Karpas-422 (cell line): ENCODE measurements at regions not wholly inside any gene's neighbourhood (a gene's known extent, or its start where the extent isn't known, plus 50 kb on each side); places are given as distances from the start of the nearest gene placed in this dataset.

Experiments
- DNase-seq: peaks from one replicate; pipeline ENCODE4 v3.0.0-alpha.2; 2015
- H2AFZ ChIP-seq: fragments of 200-600 bp; sonication (generic); 2 replicates; pipeline ENCODE4 v1.6.1; 2014; ENCODE audit warnings: antibody characterized with exemption, low read length, mixed read lengths
- H3K27ac ChIP-seq: fragments of 200-600 bp; sonication (generic); 2 replicates; pipeline ENCODE4 v1.5.1; 2014; ENCODE audit warnings: mild to moderate bottlenecking, low read length, moderate library complexity
- H3K27me3 ChIP-seq: fragments of 200-600 bp; sonication (generic); 2 replicates; pipeline ENCODE4 v1.6.1; 2014; ENCODE audit warnings: low read length, mixed read lengths
- H3K36me3 ChIP-seq: fragments of 200-600 bp; sonication (generic); 2 replicates; pipeline ENCODE4 v1.6.1; 2014; ENCODE audit warnings: low read length, mixed read lengths; ENCODE audit not compliant: insufficient read depth
- H3K4me1 ChIP-seq: fragments of 200-600 bp; sonication (generic); 2 replicates; pipeline ENCODE4 v1.6.1; 2014; ENCODE audit warnings: mild to moderate bottlenecking, low read length, mixed read lengths
- H3K4me2 ChIP-seq: fragments of 200-600 bp; sonication (generic); 2 replicates; pipeline ENCODE4 v1.6.1; 2014; ENCODE audit warnings: low read length, low read depth, mild to moderate bottlenecking; ENCODE audit not compliant: poor library complexity, severe bottlenecking
- H3K4me3 ChIP-seq: fragments of 200-600 bp; sonication (generic); 2 replicates; pipeline ENCODE4 v1.5.1; 2014; ENCODE audit warnings: mild to moderate bottlenecking, antibody characterized with exemption, low read length, mixed read lengths
- H3K79me2 ChIP-seq: fragments of 200-600 bp; sonication (generic); 2 replicates; pipeline ENCODE4 v1.6.1; 2014; ENCODE audit warnings: mild to moderate bottlenecking, low read length, mixed read lengths
- H3K9ac ChIP-seq: fragments of 200-600 bp; sonication (generic); 2 replicates; pipeline ENCODE4 v1.6.0; 2014; ENCODE audit warnings: low read length
- H3K9me2 ChIP-seq: fragments of 200-600 bp; sonication (generic), shearing (Covaris generic); replicated peaks from 2 replicates; pipeline ENCODE4 v1.6.0; 2014; ENCODE audit warnings: mild to moderate bottlenecking, low read length, moderate library complexity; ENCODE audit not compliant: insufficient read depth
- H3K9me3 ChIP-seq: fragments of 300-700, 200-600 bp; sonication (generic); 2 replicates; pipeline ENCODE4 v1.6.1; 2014; ENCODE audit warnings: low read length, mixed read lengths
- H4K20me1 ChIP-seq: fragments of 200-600 bp; sonication (generic); 2 replicates; pipeline ENCODE4 v1.6.1; 2014; ENCODE audit warnings: mild to moderate bottlenecking, antibody characterized with exemption, low read length, low read depth; ENCODE audit not compliant: insufficient read depth

DNA sequence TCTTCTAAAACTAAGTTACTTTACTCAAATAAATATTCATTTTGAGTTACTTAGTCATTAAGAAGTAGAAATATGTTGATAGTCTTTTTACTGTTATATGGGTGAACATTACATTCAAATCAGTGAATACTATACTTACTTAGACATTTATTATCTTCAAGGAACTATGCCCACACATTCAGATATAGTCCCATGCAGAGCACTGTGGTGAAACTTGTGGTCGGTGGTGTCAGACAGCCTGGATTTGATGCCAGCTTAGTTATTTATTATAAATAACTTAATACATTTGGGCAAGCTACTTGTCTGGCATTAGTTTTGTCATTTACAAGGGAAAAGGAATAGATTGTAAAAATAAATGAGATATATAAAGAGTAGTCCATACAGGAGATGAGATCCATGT lies 149.5 kb downstream of the RAP2B start:
- no peak overlapping the region for H3K4me3 ChIP-seq
- no peaks in the 10 kb centered on the region for H3K36me3 ChIP-seq
- no peak for DNase-seq
- H3K9me3 ChIP-seq = peaks cover 3% of the 10 kb centered on the region; the same call in 1 of the 2 replicates
- H3K9me2 ChIP-seq = no peaks in the 10 kb centered on the region
- no peaks in the 10 kb centered on the region for H4K20me1 ChIP-seq
- H3K79me2 ChIP-seq = no peaks in the 10 kb centered on the region
- no peaks in the 10 kb centered on the region for H3K27me3 ChIP-seq
- no peak overlapping the region for H3K9ac ChIP-seq
- no peak overlapping the region for H3K4me2 ChIP-seq
- H3K27ac ChIP-seq = no peak overlapping the region
- H3K4me1 ChIP-seq = no peaks in the 10 kb centered on the region
- no peak overlapping the region for H2AFZ ChIP-seq

DNA sequence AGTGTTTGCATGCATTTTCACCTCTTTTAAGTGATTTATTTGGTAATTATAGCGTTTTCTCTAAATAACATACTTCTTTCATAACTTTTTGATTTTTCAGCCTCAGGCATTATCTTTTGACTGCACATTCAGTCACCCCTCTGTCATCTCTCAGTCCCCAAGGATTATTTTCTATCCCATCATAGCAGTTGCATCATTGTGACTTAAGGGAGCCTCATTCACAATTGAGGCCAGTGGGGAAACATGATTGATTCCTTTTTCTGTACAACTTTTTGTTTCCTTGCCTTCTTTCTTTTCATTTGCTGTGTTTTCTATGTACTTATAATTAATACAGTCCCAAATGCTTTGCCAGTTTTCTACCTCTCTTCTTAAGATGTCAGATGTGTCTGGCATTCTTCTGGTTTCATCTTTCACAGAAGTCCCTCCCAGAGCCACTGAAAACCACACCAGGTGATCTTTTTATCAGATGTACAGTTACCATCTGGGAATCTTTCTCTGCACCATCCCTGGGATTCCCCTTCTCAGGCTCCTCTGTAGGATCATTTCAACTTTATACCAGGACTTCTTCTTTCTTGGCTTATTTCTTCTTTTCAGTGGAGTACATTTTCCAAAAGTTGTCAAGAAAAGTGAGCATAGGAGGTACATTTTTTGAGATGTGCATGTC lies 151.4 kb downstream of the RAP2B start:
- H2AFZ ChIP-seq = no peak overlapping the region
- H3K36me3 ChIP-seq = no peaks in the 10 kb centered on the region
- no peaks in the 10 kb centered on the region for H3K9me2 ChIP-seq
- H3K4me2 ChIP-seq = no peak overlapping the region
- H3K4me1 ChIP-seq = no peaks in the 10 kb centered on the region
- no peaks in the 10 kb centered on the region for H3K79me2 ChIP-seq
- H3K4me3 ChIP-seq = no peak overlapping the region
- DNase-seq = no peak
- H3K27ac ChIP-seq = no peak overlapping the region
- H3K9me3 ChIP-seq = peaks cover 3% of the 10 kb centered on the region; the same call in 1 of the 2 replicates
- H4K20me1 ChIP-seq = no peaks in the 10 kb centered on the region
- H3K9ac ChIP-seq = no peak overlapping the region
- no peaks in the 10 kb centered on the region for H3K27me3 ChIP-seq

DNA sequence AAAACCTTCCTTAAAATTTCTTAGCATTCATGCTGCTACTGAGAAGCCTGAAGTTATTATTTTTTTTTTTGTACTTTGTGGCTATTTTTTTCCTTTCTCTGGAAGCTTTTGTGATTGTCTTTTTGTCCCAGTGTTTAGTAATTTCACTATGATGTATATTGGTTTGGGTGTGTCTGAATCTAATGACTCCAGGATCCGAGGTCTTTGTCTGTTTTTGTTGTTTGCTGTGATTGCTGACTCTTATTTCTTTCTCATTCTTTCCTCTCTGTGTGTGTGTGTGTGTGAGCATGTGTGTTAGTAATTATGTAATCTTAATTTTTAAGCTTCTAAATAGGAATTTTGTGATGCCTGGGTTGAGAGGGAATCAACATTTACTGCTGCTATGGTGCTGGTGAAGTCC lies 152.0 kb downstream of the RAP2B start:
- Histone ChIP-seq H2AFZ (no peak overlapping the region), H4K20me1 (no peaks in the 10 kb centered on the region), H3K9me2 (no peaks in the 10 kb centered on the region), H3K4me2 (no peak overlapping the region), H3K4me3 (no peak overlapping the region), H3K27ac (no peak overlapping the region), H3K9me3 (peaks cover 3% of the 10 kb centered on the region; the same call in 1 of the 2 replicates), H3K36me3 (no peaks in the 10 kb centered on the region), H3K4me1 (no peaks in the 10 kb centered on the region), H3K79me2 (no peaks in the 10 kb centered on the region), H3K27me3 (no peaks in the 10 kb centered on the region), H3K9ac (no peak overlapping the region)
- no peak for DNase-seq

DNA sequence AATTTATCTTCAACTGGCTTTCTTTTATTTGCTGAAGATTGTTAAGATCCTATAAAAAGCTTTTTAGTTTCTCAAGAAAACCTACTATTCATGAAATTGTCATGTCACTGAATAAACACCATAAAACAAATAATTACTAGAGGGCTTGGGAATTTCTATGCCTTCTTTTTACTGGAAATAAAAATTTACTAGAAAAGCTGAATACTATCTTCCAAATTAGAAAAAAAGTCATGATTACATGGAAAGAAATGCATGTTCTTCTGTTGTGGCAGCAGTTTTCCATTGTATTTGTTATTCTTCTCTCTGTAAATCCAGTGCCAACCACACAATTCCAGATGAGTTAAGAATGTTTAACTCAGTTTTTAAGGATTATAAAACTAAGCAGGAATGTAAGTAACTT lies 153.8 kb downstream of the RAP2B start:
- Histone ChIP-seq H3K27ac (no peak overlapping the region), H3K4me1 (no peaks in the 10 kb centered on the region)

DNA sequence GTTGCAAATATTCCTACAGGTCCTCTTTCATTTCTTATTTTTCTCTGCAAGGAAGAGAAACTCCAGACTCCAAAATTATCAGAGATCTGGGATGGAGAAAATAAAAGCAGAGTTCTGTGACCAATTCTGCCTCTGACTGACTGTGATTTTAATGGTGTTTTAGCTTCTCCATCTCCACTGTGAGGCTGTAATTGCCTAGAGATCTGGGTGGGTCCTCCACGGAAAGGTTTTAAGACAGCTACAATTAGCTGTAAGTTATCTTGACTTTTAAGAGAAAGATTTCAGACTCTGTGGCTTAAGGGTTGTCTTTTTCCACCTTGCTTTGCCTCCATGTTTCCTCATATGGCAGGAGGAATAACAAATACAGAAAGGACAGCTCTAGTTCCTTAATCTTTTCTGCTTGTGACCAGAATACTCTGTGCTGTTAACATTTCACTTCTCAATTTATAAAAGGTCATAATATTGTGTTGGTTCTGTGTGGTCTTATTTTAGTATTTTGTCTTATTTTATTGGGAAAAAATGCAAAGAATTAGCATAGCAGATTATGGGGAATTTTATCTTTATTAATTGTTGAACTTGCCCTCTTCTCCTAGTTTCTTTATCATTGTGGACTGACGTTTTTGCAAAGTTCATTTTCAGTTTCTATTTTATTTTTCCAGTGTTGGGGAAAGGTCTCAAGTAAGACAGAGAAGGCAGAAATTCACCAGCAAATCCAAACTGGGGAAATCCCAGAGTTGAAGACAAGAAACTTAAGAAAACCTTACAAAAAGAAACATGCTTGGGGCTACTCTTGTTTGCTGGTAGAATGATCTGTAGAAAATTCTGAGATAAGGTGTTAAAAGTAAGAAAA lies 157.9 kb downstream of the RAP2B start:
- DNase-seq = no peak
- Histone ChIP-seq H3K4me2 (no peak overlapping the region), H3K4me1 (no peaks in the 10 kb centered on the region), H4K20me1 (no peaks in the 10 kb centered on the region), H3K79me2 (no peaks in the 10 kb centered on the region), H3K9ac (no peak overlapping the region), H3K36me3 (no peaks in the 10 kb centered on the region), H2AFZ (no peak overlapping the region), H3K9me3 (peaks cover 3% of the 10 kb centered on the region; the same call in 1 of the 2 replicates), H3K4me3 (no peak overlapping the region), H3K27me3 (no peaks in the 10 kb centered on the region), H3K9me2 (no peaks in the 10 kb centered on the region), H3K27ac (no peak overlapping the region)

More for the DNA sequence above, 153.8 kb downstream of the RAP2B start:
- Histone ChIP-seq H3K9ac (no peak overlapping the region), H3K9me3 (peaks cover 3% of the 10 kb centered on the region; the same call in 1 of the 2 replicates), H3K9me2 (no peaks in the 10 kb centered on the region), H2AFZ (no peak overlapping the region), H4K20me1 (no peaks in the 10 kb centered on the region), H3K36me3 (no peaks in the 10 kb centered on the region), H3K79me2 (no peaks in the 10 kb centered on the region), H3K27me3 (no peaks in the 10 kb centered on the region), H3K4me3 (no peak overlapping the region), H3K4me2 (no peak overlapping the region)
- no peak for DNase-seq

DNA sequence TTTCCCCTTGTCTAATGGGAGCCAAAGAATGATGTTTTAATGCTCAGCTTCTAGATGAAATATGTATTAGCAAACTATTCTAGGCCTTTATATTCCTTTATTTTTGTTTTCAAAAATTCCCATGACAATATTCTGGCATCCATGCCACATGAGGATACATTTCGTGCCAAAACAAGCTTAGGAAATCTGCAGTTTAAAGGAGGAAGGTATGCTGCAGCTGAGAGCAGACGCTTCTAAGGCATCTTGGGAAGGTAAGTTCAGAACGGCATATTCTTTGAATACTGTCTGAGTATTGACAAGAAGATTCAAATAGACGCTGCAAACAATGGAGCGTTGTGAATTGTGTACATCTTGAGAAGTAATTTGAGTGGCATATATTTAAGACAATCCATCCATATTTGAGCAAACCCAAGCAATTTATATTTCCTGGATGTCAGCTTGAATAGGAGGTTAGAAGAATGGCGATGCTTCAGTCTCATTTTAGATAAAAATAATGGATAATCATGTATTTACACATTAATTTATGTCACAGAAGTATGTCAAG lies 158.6 kb downstream of the RAP2B start:
- H3K4me3 ChIP-seq = no peak overlapping the region
- no peak overlapping the region for H3K4me2 ChIP-seq
- H3K79me2 ChIP-seq = no peaks in the 10 kb centered on the region
- no peaks in the 10 kb centered on the region for H3K36me3 ChIP-seq
- H3K9me2 ChIP-seq = no peaks in the 10 kb centered on the region
- H4K20me1 ChIP-seq = no peaks in the 10 kb centered on the region
- no peak for DNase-seq
- H3K27ac ChIP-seq = no peak overlapping the region
- no peak overlapping the region for H3K9ac ChIP-seq
- H2AFZ ChIP-seq = no peak overlapping the region
- H3K4me1 ChIP-seq = no peaks in the 10 kb centered on the region
- peaks cover 3% of the 10 kb centered on the region; the same call in 1 of the 2 replicates for H3K9me3 ChIP-seq
- H3K27me3 ChIP-seq = no peaks in the 10 kb centered on the region

DNA sequence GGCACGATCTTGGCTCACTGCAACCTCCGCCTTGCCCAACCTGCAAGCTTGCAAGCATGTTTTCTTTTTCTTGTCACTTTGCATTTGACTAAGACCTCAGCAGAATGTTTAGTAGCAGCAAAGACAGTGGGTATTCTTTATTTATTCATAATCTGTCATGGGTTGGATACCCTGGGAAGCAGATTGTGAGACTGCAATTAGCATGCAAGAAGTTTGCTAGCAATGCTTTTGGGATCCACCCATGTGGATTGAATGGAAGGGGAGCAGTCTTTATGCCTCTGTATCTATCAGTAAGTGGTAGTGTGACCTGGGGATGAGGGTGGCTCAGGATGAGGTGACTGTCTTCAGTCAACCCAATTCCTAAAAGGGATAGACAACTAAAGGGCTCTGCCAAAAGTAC lies 166.7 kb downstream of the RAP2B start:
- H3K4me3 ChIP-seq = no peak overlapping the region
- H2AFZ ChIP-seq = no peak overlapping the region
- H3K9me2 ChIP-seq = no peaks in the 10 kb centered on the region
- H3K27me3 ChIP-seq = no peaks in the 10 kb centered on the region
- H3K4me1 ChIP-seq = no peaks in the 10 kb centered on the region
- no peak for DNase-seq
- peaks cover 10% of the 10 kb centered on the region; the same call in 1 of the 2 replicates for H3K9me3 ChIP-seq
- H4K20me1 ChIP-seq = no peaks in the 10 kb centered on the region
- H3K4me2 ChIP-seq = no peak overlapping the region
- H3K9ac ChIP-seq = no peak overlapping the region
- no peaks in the 10 kb centered on the region for H3K36me3 ChIP-seq
- no peak overlapping the region for H3K27ac ChIP-seq
- no peaks in the 10 kb centered on the region for H3K79me2 ChIP-seq

DNA sequence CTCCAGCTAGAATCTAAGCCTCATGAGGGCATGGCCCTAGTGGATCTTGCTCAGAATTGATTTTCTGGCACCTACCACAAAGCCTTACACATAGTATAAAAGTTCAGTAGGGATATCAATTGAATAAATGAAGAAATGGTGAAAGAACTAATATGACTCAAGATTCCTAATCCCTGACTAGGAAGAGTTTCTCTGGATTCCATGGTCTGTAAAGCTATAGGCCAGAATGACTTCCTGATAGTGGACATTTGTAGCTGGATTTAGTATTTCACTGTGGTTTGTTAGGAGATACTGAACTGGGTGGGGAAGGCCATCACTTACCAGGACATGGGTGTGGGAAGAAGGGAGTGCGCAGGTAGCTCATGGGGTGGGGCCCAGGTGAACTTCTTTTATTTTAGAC lies 168.9 kb downstream of the RAP2B start:
- no peak overlapping the region for H3K27ac ChIP-seq
- H3K27me3 ChIP-seq = no peaks in the 10 kb centered on the region
- H3K4me3 ChIP-seq = no peak overlapping the region
- H3K9me3 ChIP-seq = peaks cover 10% of the 10 kb centered on the region
- H2AFZ ChIP-seq = no peak overlapping the region
- no peak overlapping the region for H3K4me2 ChIP-seq
- H3K4me1 ChIP-seq = no peaks in the 10 kb centered on the region
- DNase-seq = no peak
- no peaks in the 10 kb centered on the region for H3K36me3 ChIP-seq
- H3K79me2 ChIP-seq = no peaks in the 10 kb centered on the region
- H3K9me2 ChIP-seq = no peaks in the 10 kb centered on the region
- H4K20me1 ChIP-seq = no peaks in the 10 kb centered on the region
- no peak overlapping the region for H3K9ac ChIP-seq
